NT2/D1 (cell line): ENCODE measurements at regions not wholly inside any gene's neighbourhood (a gene's known extent, or its start where the extent isn't known, plus 50 kb on each side); places are given as distances from the start of the nearest gene placed in this dataset.
A peak's percentile ranks its signal among the peaks of the same experiment; 100 is the strongest.

ENCODE experiments used
- DNase-seq: peaks from one replicate; pipeline ENCODE4 v3.0.0-alpha.2; 2011; ENCODE audit warnings: low read depth, low spot score
- H3K27me3 ChIP-seq: 2 replicates; pipeline ENCODE4 v1.6.0; 2011; ENCODE audit warnings: mild to moderate bottlenecking; ENCODE audit not compliant: insufficient read length, insufficient read depth
- H3K36me3 ChIP-seq: 2 replicates; pipeline ENCODE4 v1.6.1; 2011; ENCODE audit warnings: mild to moderate bottlenecking, low read length, mixed read lengths; ENCODE audit not compliant: insufficient read depth, insufficient read length
- H3K4me1 ChIP-seq: 2 replicates; pipeline ENCODE4 v1.5.1; 2011; ENCODE audit not compliant: insufficient read depth, insufficient read length
- H3K4me3 ChIP-seq: 2 replicates; pipeline ENCODE4 v1.5.1; 2011; ENCODE audit warnings: low read depth; ENCODE audit not compliant: insufficient read length
- H3K9ac ChIP-seq: 2 replicates; pipeline ENCODE4 v1.6.0; 2011; ENCODE audit warnings: low read depth; ENCODE audit not compliant: insufficient read length
- H3K9me3 ChIP-seq: 2 replicates; pipeline ENCODE4 v1.5.1; 2011; ENCODE audit warnings: mild to moderate bottlenecking, low read length; ENCODE audit not compliant: insufficient read depth
- SUZ12 ChIP-seq: IDR thresholded peaks from 2 replicates; pipeline ENCODE4 v1.6.1; 2011; ENCODE audit not compliant: insufficient read length, insufficient read depth; ENCODE audit errors: extremely low read depth
- YY1 ChIP-seq: IDR thresholded peaks from 2 replicates; pipeline ENCODE4 v1.6.1; 2011; ENCODE audit not compliant: insufficient read length, insufficient read depth
- ZNF274 ChIP-seq: IDR thresholded peaks from 2 replicates; pipeline ENCODE4 v1.6.1; 2011; ENCODE audit warnings: mild to moderate bottlenecking, low read depth, low read length

DNA sequence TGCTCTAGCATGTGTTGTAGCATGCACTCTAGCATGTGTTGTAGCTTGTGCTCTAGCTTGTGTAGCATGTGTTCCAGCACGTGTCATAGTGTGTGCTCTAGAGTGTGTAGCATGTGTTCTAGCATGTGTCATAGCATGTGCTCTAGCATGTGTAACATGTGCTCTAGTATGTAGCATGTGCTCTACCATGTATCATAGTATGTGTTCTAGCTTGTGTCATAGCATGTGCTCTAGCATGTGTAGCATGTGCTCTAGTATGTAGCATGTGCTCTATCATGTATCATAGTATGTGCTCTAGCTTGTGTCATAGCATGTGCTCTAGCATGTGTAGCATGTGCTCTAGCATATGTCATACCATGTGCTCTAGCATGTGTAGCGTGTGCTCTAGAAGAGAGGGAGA, 255.3 kb downstream of the ICE1 start:
- H3K4me1 ChIP-seq, result no peaks in the 10 kb centered on the region
- H3K4me3 ChIP-seq, result no peak overlapping the region
- H3K27me3 ChIP-seq, result no peaks in the 10 kb centered on the region
- peaks cover 5% of the 10 kb centered on the region; the same call in 1 of the 2 replicates for H3K9me3 ChIP-seq
- H3K36me3 ChIP-seq, result no peaks in the 10 kb centered on the region
- DNase-seq, result no peak
- TF ChIP-seq ZNF274 (no peak), SUZ12 (no peak), YY1 (no peak)
- no peak overlapping the region for H3K9ac ChIP-seq

- Histone ChIP-seq H3K27me3 (no peaks in the 10 kb centered on the region), H3K36me3 (no peaks in the 10 kb centered on the region), H3K9me3 (0 out of 2 replicates have a peak, but pooled peaks cover 5% of the 10 kb centered on the region), H3K4me1 (no peaks in the 10 kb centered on the region), H3K4me3 (no peak overlapping the region), H3K9ac (no peak overlapping the region)
- TF ChIP-seq YY1 (no peak), SUZ12 (no peak), ZNF274 (no peak)
- DNase-seq, result no peak
These were observed 253.7 kb downstream of the ICE1 start for GRCh38 chr5:5676218-5676617.

GRCh38 chr5:5675511-5675910, 253.0 kb downstream of the ICE1 start:
- no peak overlapping the region for H3K9ac ChIP-seq
- no peaks in the 10 kb centered on the region for H3K27me3 ChIP-seq
- no peak for DNase-seq
- no peak overlapping the region for H3K4me3 ChIP-seq
- H3K36me3 ChIP-seq, result no peaks in the 10 kb centered on the region
- no peak for TF ChIP-seq SUZ12
- TF ChIP-seq ZNF274, result no peak
- no peak for TF ChIP-seq YY1
- no peaks in the 10 kb centered on the region for H3K4me1 ChIP-seq
- 0 out of 2 replicates have a peak, but pooled peaks cover 5% of the 10 kb centered on the region for H3K9me3 ChIP-seq

GRCh38 chr5:5671823-5672222, 249.3 kb downstream of the ICE1 start:
- DNase-seq, result no peak
- Histone ChIP-seq H3K4me1 (no peaks in the 10 kb centered on the region), H3K9me3 (0 out of 2 replicates have a peak, but pooled peaks cover 5% of the 10 kb centered on the region), H3K4me3 (no peak overlapping the region), H3K36me3 (no peaks in the 10 kb centered on the region), H3K9ac (no peak overlapping the region), H3K27me3 (no peaks in the 10 kb centered on the region)
- TF ChIP-seq YY1 (no peak), ZNF274 (no peak), SUZ12 (no peak)

DNA sequence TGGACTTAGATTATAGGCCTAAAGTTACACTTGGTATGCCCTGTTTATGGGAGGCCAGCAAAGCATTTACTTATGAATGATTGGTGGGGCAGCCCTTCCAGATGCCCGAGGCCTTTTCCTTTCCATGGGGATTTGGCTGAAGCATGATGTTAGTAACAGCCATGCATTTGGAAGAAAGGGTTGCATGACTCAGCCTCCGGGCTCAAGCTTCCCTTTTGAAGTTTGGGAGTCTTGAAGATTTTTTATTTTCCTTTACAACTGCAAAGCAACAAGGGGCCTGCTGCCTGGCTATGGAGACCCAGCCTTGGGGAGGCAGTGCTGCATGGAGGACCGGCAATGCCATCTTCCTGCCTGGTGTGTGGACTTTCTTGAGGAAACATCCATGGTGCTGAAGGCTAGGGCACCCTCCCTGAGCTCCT, 244.7 kb downstream of the ICE1 start:
- TF ChIP-seq ZNF274 (no peak), SUZ12 (no peak), YY1 (no peak)
- no peaks in the 10 kb centered on the region for H3K9me3 ChIP-seq
- H3K36me3 ChIP-seq, result no peaks in the 10 kb centered on the region
- no peaks in the 10 kb centered on the region for H3K27me3 ChIP-seq
- H3K9ac ChIP-seq, result no peak overlapping the region
- DNase-seq, result peak; percentile 6
- peaks cover 2% of the 10 kb centered on the region for H3K4me1 ChIP-seq
- no peak overlapping the region for H3K4me3 ChIP-seq

DNA sequence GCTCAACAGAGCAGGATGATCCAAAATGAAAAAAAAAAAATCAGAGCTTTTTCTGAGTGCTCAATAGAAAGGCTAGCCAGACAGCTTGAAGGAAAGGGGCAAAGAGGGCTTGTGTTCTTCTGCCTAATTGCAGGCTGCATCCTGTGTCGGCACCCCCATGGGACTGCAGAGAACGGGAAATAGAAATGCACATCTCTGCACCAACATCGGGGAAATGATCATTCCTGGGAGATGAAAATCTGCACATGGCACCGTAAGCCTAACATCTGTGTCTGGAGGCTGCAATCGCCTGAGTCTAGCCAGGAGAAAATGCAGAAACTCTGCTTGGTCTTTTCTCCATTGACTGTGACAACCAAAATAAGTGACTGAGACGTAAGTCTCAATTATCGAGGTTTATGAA, 243.9 kb downstream of the ICE1 start:
- peaks cover 2% of the 10 kb centered on the region for H3K4me1 ChIP-seq

GRCh38 chr5:5666076-5666365, 243.5 kb downstream of the ICE1 start:
- peaks cover 2% of the 10 kb centered on the region for H3K4me1 ChIP-seq
- H3K4me3 ChIP-seq, result no peak overlapping the region
- H3K36me3 ChIP-seq, result no peaks in the 10 kb centered on the region

More for the DNA sequence above, 243.9 kb downstream of the ICE1 start:
- TF ChIP-seq SUZ12 (no peak), ZNF274 (no peak), YY1 (no peak)
- H3K36me3 ChIP-seq, result no peaks in the 10 kb centered on the region
- no peaks in the 10 kb centered on the region for H3K9me3 ChIP-seq
- H3K4me3 ChIP-seq, result no peak overlapping the region
- H3K9ac ChIP-seq, result no peak overlapping the region
- DNase-seq, result no peak
- no peaks in the 10 kb centered on the region for H3K27me3 ChIP-seq

DNA sequence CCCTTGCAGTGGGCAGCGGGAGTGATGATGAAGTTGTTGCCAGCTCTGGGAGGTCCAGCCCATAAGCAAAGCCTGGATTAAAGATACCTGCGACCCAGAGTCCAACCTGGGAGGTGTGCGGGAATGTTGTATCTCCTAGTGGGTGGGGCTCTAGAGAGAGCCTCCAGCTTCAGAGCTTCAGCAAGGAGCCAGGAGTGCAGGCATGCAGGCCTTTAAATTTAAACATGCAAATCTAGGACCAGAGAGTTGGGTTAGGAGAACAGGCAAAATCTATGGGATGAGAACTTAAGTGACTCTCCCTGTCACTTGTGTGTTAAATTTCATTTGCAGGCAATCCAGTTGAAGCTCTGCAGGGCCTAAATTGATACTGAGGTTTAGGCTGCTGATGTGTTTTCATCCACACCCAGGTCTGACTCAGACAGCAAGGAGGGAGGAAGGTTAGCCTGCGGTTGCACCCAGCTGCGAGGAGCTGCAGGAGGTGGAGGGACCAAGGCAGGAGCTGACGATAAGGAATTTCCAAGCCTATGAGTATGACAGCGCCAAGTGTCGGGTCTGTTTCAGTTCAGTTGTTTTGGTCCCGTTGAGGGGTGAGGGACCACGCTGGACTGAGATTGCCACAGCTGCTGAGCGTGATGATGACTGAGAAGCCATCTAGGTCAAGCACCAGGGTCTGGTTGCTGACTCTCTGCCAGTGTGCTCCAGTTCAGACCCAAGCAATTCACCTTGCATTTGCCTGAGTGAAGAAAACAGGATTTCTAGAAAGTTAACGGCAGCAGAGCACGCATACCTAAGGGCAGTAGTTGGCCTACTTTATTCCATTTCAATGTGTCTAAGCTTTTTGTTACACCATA, 243.0 kb downstream of the ICE1 start:
- H3K9ac ChIP-seq, result no peak overlapping the region
- peaks cover 2% of the 10 kb centered on the region for H3K4me1 ChIP-seq
- H3K4me3 ChIP-seq, result no peak overlapping the region
- H3K9me3 ChIP-seq, result no peaks in the 10 kb centered on the region
- H3K27me3 ChIP-seq, result no peaks in the 10 kb centered on the region
- TF ChIP-seq YY1 (no peak), SUZ12 (no peak), ZNF274 (no peak)
- no peaks in the 10 kb centered on the region for H3K36me3 ChIP-seq
- no peak for DNase-seq

More at GRCh38 chr5:5666076-5666365, 243.5 kb downstream of the ICE1 start:
- DNase-seq, result no peak
- H3K9me3 ChIP-seq, result no peaks in the 10 kb centered on the region
- no peak for TF ChIP-seq SUZ12
- no peak for TF ChIP-seq YY1
- no peak for TF ChIP-seq ZNF274
- H3K27me3 ChIP-seq, result no peaks in the 10 kb centered on the region
- no peak overlapping the region for H3K9ac ChIP-seq
